A673 (cell line): ENCODE measurements at regions not wholly inside any gene's neighbourhood (a gene's known extent, or its start where the extent isn't known, plus 50 kb on each side); places are given as distances from the start of the nearest gene placed in this dataset.

Source experiments
- CTCF ChIP-seq: fragments of 300-800, 200-600 bp; sonication (generic); conservative IDR thresholded peaks from 2 replicates; pipeline ENCODE4 v1.5.1; 2017; ENCODE audit warnings: low read depth, mild to moderate bottlenecking, antibody characterized with exemption, low read length, moderate library complexity, mixed read lengths
- EZH2 ChIP-seq: fragments of 200-600 bp; sonication (generic); IDR thresholded peaks from 2 replicates; pipeline ENCODE4 v1.6.1; 2017; ENCODE audit warnings: borderline replicate concordance, low read depth, mild to moderate bottlenecking, mixed read lengths, antibody characterized with exemption, low read length; ENCODE audit not compliant: poor library complexity, severe bottlenecking

GRCh38 chr5:163877865-163878264, 372.4 kb downstream of the MAT2B start:
- TF ChIP-seq CTCF (no peak), EZH2 (no peak)
